HS-5 (cell line): ENCODE measurements at regions not wholly inside any gene's neighbourhood (a gene's known extent, or its start where the extent isn't known, plus 50 kb on each side); places are given as distances from the start of the nearest gene placed in this dataset.
"Not testable (repeated sequence)": the region's sequence is repeated elsewhere in the genome, so short reads cannot be mapped to it uniquely, and the experiment has no call there.

Source experiments
- DNase-seq: peaks from one replicate; pipeline ENCODE4 v3.0.0-alpha.2; 2012; ENCODE audit warnings: low read depth

DNA sequence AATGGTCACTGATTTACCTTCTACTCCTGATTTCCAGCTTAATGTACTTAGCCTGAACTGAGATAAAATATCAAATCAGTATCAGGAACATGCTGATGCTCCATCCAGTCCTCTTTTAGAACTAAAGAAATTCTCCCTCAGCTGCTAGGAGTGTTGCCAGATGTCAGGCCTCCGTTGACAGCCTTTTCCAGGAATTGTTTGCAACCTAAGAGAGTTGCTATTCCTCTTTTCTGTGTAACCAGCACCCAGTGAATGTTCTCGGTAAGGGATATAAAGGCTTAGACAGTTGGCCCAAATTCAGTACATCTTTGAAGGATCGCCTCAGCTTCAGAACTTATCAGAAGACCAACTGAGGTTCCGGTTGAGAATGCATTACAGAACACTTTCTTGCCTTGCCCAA, 559.0 kb downstream of the PCDH17 start:
- no peak for DNase-seq

GRCh38 chr13:58191754-58192153, 560.2 kb downstream of the PCDH17 start:
- DNase-seq = no peak

DNA sequence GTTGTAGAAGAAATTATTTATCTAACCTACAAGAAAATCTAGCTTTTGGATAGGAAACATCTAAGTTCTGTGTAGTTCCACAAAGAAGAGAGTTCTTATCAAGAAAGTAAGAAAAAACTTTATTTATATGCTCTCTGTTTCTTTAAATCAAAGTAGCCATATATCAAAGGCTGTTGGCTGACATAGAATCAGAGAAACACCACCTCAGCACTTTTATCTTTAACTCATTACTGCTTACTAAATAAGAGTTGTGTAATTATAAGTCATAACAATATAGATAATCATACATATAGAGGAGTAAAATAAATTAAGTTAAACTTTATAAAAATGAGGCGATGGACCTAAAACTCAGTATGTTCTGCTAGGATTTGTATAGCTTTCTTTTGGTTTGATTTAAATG, 570.6 kb downstream of the PCDH17 start:
- DNase-seq = no peak

GRCh38 chr13:58207501-58207900, 576.0 kb downstream of the PCDH17 start:
- no peak for DNase-seq

DNA sequence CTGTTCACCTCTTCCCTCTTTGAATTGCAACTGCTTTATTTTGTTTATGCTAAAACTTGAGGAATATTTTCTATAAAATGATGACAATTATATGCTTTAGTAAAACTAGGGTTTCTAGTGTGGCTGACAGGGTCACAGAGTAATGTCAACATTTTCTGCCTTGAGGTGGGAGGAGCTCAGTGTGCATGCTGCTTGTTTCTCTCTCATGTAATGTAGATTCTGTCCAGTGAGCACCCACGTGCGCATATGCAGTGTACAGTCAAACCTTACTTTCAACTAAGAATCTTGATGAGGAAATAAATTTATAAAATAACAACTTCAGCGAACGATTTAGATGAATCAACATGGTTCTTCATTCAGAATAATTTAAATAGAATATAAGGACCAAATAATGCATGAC, 603.9 kb downstream of the PCDH17 start:
- DNase-seq = no peak

DNA sequence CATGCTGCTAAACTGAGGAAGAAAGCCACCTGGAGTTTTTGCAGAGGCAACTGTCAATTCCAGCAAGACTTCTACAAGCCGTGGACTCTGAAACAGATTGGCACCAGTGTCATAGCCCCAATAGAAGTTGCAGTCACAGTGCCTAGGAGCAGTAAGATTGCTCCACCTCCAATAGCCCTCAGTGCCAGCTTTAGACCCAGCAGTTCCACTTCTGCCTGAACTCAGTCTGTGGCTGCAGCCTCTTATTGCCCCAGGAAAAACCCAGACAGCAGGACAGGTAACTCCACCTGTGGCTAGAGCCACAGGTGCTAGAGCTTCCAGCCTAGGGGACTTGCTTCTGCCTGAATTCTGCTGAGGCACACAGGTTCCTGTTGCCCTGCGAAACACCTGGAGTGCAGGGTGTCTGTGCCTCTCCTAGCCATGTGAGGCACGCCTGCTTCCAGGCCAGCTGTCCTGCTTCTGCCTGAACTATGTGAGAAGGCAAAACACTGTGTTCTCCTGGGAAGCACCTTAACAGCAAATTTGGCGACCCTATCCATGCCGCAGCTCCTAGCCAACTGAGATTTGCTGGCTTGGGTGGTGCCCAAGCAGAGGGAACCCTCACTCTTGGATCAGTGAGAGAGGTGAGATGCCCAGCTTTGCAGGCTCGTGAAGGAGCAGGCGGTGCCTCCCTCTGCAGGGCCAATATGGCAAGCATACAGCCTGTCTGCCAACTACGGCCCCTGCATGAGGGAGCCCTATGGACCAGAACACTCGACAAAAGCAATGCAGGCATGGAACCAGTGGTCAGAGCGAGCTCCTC, 607.6 kb downstream of the PCDH17 start:
- DNase-seq = no peak

DNA sequence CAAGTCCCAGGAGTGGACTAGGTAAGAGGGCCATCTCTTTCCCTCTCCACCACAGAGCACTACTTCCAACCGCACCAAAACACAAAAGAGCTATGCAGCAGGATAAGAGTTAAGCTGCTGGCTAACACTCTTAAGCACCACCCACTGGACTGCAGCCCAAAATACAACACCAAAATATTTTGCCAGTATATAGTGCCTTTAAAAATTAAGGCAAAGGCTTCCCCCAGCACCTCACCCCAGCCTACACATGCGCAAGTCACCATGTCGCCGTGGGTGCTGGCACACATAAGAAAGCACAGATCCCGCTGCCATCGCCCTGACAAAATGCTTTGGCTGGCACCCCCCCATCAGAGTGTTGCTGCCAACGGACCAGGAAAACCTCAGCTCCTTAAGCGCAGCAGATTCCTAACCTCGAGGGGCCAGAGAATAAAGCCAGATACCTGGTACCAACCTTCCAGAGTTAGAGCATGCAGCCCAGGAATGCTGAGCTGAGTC, 608.3 kb downstream of the PCDH17 start:
- no peak for DNase-seq

DNA sequence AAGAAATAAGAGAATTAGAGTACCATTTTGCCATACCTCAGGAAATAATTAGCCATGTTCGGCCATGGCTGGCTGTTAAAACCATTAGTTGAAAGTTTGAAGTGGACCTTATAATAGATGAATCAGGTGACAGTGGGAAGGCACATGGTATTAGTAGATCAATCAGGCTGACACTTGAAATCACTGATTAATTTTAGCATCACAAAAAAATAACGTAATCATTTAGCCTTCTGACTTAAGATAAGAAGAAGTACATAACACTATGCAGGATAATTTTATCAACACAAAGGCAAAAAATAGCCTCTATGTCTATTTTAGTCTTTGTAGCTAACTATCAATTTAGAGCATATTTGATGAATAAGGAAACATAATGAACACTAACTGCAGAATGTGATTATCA, 615.5 kb downstream of the PCDH17 start:
- DNase-seq = no peak

- DNase-seq = no peak
Observed at GRCh38 chr13:58254943-58255342, 623.4 kb downstream of the PCDH17 start.

- DNase-seq = no peak
Observed at GRCh38 chr13:58266271-58266670, 634.7 kb downstream of the PCDH17 start.

GRCh38 chr13:58298556-58299135, 667.1 kb downstream of the PCDH17 start:
- DNase-seq = no peak

DNA sequence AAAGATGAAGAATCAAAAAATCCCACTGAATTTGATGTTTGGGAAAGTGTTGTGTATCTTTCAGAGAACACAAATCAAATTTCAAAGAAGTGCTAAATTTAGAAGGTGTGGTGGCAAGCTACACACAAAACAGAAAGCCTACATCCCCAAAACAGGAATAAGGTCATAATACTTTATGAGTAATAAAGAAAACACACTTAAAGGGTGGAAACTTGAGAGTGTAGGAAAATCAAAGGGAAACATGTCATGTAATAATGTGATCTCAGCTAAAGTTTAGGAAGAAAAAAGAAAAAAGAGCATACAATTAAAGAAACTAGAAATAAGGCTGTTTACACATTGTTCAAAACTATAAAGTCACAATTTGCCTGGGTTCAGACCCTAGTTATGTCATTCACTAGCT, 668.7 kb downstream of the PCDH17 start:
- no peak for DNase-seq

- DNase-seq = no peak
Observed at GRCh38 chr13:58300974-58301681, 669.6 kb downstream of the PCDH17 start.

GRCh38 chr13:58302349-58302748, 670.8 kb downstream of the PCDH17 start:
- no peak for DNase-seq

DNA sequence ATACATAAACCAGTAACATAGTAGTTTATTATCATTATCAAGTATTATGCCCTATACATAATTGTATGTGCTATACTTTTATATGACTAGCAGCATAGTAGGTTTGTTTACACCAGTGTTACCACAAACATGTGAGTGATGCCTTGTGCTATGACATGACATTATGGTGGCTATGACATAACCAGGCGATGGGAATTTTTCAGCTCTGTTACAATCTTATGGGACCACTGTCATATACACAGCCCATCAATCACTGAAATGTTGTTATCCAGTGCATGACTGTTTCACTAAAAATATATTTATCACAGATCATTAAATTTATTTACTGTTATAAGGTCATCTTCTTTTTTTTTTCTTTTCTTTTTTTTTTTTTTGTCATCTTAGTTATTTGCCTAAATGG, 674.5 kb downstream of the PCDH17 start:
- DNase-seq = no peak

DNA sequence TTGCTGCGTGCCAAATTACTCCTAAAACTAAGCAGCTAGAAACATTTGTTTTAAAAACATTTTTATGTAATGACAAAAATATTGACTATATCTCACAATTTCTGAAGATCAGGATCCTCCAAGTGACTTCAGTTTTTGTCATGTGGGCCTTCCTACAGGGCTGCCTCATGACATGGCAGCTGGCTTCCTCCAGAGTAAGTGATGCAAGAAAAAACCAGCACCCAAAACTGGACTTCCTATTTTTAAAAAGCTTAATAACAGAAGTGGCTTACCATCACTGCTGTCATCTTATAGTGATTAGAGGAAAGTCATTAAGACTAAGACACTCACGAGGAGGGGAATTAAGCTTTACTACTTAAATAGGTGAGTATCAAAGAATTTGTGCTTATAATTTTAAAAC, 681.7 kb downstream of the PCDH17 start:
- DNase-seq = no peak

- no peak for DNase-seq
Observed at GRCh38 chr13:58318495-58319167, 687.1 kb downstream of the PCDH17 start.

GRCh38 chr13:58324161-58324560, 692.6 kb downstream of the PCDH17 start:
- DNase-seq = no peak

DNA sequence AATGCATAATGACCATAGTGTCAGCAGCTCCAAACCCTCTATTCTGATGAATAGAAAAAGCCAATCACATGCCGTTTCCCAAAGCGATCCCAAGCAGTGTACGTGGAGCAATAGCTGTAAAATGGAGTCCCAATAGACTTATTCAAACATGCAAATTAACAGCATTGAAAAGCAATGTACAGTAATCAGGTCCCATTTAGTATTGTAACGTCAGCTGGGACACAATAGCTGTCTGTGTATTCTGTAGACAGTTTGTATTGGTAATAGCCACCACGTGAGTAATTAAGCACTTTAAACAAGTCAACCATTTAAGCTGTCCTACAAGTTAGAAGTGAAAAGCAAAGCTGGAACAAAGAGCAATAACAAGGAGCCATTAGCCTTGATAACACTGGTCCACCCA, 698.2 kb downstream of the PCDH17 start:
- DNase-seq = no peak

DNA sequence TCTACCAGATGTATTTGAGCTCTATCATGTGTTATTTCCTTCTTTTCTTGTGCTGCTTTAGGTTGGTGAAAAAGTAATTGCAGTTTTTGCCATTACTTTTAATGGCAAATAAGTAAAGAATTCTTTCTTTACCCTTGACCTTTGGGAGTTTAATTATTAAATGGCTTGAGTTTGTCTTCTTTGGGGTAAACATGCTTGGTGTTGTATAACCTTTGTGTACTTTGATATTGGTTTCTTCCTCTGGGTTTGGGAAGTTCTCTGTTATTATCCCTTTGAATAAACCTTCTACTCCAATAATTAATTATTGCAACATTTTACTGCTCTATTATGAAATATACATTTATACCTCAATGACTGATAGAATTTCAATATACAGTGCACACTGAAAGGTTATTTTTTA, 709.4 kb downstream of the PCDH17 start:
- DNase-seq = no peak

GRCh38 chr13:58341318-58341717, 709.8 kb downstream of the PCDH17 start:
- DNase-seq = no peak

GRCh38 chr13:58343076-58343475, 711.5 kb downstream of the PCDH17 start:
- DNase-seq = peak; percentile 13

DNA sequence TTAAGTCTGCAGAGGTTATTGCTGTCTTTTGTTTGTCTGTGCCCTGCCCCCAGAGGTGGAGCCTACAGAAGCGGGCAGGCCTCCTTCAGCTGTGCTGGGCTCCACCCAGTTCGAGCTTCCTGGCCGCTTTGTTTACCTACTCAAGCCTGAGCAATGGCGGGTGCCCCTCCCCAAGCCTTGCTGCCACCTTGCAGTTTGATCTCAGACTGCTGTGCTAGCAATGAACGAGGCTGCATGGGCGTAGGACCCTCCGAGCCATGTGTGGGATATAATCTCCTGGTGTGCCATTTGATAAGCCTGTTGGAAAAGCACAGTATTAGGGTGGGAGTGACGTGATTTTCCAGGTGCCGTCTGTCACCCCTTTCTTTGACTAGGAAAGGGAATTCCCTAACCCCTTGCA, 720.6 kb downstream of the PCDH17 start:
- DNase-seq = not testable (repeated sequence)
